Endodermal cell (in vitro differentiated cells): ENCODE measurements at regions not wholly inside any gene's neighbourhood (a gene's known extent, or its start where the extent isn't known, plus 50 kb on each side); places are given as distances from the start of the nearest gene placed in this dataset.

ENCODE experiments used
- DNase-seq: peaks from one replicate; pipeline ENCODE4 v3.0.0-alpha.2; 2017
- H3K27ac ChIP-seq: 2 replicates; pipeline ENCODE4 v1.5.1; 2013; ENCODE audit warnings: mild to moderate bottlenecking, low read depth, low read length, moderate library complexity
- H3K27me3 ChIP-seq: 2 replicates; pipeline ENCODE4 v1.6.1; 2013; ENCODE audit warnings: mild to moderate bottlenecking, low read length, moderate library complexity; ENCODE audit not compliant: insufficient read depth, control insufficient read depth, poor library complexity, severe bottlenecking
- H3K36me3 ChIP-seq: 2 replicates; pipeline ENCODE4 v1.7.0; 2013; ENCODE audit warnings: mild to moderate bottlenecking, low read length, moderate library complexity; ENCODE audit not compliant: control insufficient read depth, insufficient read depth
- H3K4me1 ChIP-seq: one replicate; pipeline ENCODE4 v1.7.0; 2013; ENCODE audit warnings: low read length; ENCODE audit not compliant: control insufficient read depth, insufficient read depth
- H3K4me3 ChIP-seq: 2 replicates; pipeline ENCODE4 v1.5.1; 2013; ENCODE audit warnings: mild to moderate bottlenecking, low read length, moderate library complexity
- H3K9ac ChIP-seq: 2 replicates; pipeline ENCODE4 v1.6.1; 2013; ENCODE audit warnings: mild to moderate bottlenecking, low read length, moderate library complexity; ENCODE audit not compliant: poor library complexity, severe bottlenecking; ENCODE audit errors: extremely low read depth
- H3K9me3 ChIP-seq: 2 replicates; pipeline ENCODE4 v1.6.1; 2013; ENCODE audit warnings: mild to moderate bottlenecking, low read length, moderate library complexity; ENCODE audit not compliant: control insufficient read depth
- H3K27ac Mint-ChIP-seq: 2 replicates; pipeline ENCODE4 v1.8.0; 2020; ENCODE audit warnings: mixed read lengths
- H3K27me3 Mint-ChIP-seq: 2 replicates; pipeline ENCODE4 v1.8.0; 2021; ENCODE audit warnings: mild to moderate bottlenecking, mixed read lengths; ENCODE audit not compliant: insufficient read depth
- H3K36me3 Mint-ChIP-seq: 2 replicates; pipeline ENCODE4 v1.8.0; 2020; ENCODE audit warnings: low read depth, mixed read lengths
- H3K4me1 Mint-ChIP-seq: 2 replicates; pipeline ENCODE4 v1.8.0; 2020; ENCODE audit warnings: mixed read lengths
- H3K4me3 Mint-ChIP-seq: 2 replicates; pipeline ENCODE4 v1.8.0; 2020; ENCODE audit warnings: mild to moderate bottlenecking, moderate library complexity, mixed read lengths
- H3K9me3 Mint-ChIP-seq: 2 replicates; pipeline ENCODE4 v1.8.0; 2020; ENCODE audit warnings: mild to moderate bottlenecking, mixed read lengths
- WGBS, 2 experiments: methylation state at CpG; one replicate each; pipeline versions ENCODE4 v1.1.5 to v1.1.7; 2013; ENCODE audit warnings: missing lambda C conversion rate in 2 of 2, mixed read lengths in 1 of 2; ENCODE audit not compliant: insufficient coverage in 1 of 2, insufficient read length in 1 of 2; 5-methylcytosine and 5-hydroxymethylcytosine counted together
- TF ChIP-seq, protein P1 (sequence below): fragments of 200-600 bp; sonication (generic); conservative IDR thresholded peaks from 2 replicates; pipeline ENCODE4 v1.5.0; 2021; ENCODE audit warnings: antibody characterized with exemption, mild to moderate bottlenecking

DNA sequence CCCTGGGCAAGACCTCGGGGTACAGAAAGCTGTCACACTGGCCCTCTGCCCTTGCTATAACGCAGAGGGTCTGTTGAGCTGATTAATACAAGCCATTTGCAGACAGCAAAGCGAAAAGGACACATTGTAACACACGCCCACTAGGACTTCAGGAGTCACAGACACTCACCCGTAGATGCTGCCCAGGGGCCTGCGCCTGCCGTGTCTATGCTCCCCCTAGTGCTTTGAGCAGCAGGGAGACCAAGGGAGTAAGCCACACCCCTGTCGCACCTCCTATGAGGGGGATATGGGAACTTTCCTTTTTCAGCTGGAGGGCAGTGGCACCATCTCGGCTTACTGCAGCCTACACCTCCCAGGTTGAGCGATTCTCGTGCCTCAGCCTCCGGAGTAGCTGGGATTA lies 1930.2 kb downstream of the OLFM4 start:
- WGBS, 2 experiments: 95 to 99% methylated on average over 7 to 12 of the region's 12 CpGs
- no peaks in the 10 kb centered on the region for H3K36me3 ChIP-seq
- H3K27me3 Mint-ChIP-seq: peaks cover 4% of the 10 kb centered on the region
- H3K27ac Mint-ChIP-seq: no peak overlapping the region
- H3K4me3 ChIP-seq: no peak overlapping the region
- no peak overlapping the region for H3K9ac ChIP-seq
- H3K4me3 Mint-ChIP-seq: no peak overlapping the region
- peaks cover 19% of the 10 kb centered on the region for H3K9me3 Mint-ChIP-seq
- no peaks in the 10 kb centered on the region for H3K4me1 ChIP-seq
- no peak for DNase-seq
- peaks cover 3% of the 10 kb centered on the region for H3K36me3 Mint-ChIP-seq
- TF ChIP-seq, protein P1, sequence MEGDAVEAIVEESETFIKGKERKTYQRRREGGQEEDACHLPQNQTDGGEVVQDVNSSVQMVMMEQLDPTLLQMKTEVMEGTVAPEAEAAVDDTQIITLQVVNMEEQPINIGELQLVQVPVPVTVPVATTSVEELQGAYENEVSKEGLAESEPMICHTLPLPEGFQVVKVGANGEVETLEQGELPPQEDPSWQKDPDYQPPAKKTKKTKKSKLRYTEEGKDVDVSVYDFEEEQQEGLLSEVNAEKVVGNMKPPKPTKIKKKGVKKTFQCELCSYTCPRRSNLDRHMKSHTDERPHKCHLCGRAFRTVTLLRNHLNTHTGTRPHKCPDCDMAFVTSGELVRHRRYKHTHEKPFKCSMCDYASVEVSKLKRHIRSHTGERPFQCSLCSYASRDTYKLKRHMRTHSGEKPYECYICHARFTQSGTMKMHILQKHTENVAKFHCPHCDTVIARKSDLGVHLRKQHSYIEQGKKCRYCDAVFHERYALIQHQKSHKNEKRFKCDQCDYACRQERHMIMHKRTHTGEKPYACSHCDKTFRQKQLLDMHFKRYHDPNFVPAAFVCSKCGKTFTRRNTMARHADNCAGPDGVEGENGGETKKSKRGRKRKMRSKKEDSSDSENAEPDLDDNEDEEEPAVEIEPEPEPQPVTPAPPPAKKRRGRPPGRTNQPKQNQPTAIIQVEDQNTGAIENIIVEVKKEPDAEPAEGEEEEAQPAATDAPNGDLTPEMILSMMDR: no peak
- H3K9me3 ChIP-seq: peaks cover 33% of the 10 kb centered on the region
- no peaks in the 10 kb centered on the region for H3K27me3 ChIP-seq
- no peak overlapping the region for H3K27ac ChIP-seq
- H3K4me1 Mint-ChIP-seq: no peaks in the 10 kb centered on the region

DNA sequence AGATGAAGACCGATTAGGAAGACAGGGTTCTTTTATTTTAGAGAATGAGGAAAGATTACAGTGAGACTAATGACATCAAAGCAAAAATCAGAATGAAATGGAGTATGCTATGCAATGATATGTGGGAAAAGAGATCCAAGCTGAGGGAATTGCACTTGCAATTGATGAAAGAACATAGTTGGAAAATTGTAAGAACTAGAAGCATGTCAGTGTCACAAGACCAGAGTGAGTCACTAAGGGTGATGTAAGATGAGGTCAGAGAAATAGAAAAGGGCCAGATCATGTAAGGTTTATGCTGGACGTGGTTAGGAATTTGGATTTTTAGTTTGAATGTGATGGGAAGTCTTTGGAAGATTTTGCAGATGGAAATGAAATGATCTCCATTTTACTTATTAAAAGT lies 1937.3 kb downstream of the OLFM4 start:
- Mint-ChIP-seq H3K36me3 (no peaks in the 10 kb centered on the region), H3K27me3 (no peaks in the 10 kb centered on the region), H3K4me3 (no peak overlapping the region), H3K27ac (no peak overlapping the region), H3K9me3 (peaks cover 7% of the 10 kb centered on the region), H3K4me1 (no peaks in the 10 kb centered on the region)
- Histone ChIP-seq H3K9ac (no peak overlapping the region), H3K4me3 (no peak overlapping the region), H3K36me3 (no peaks in the 10 kb centered on the region), H3K4me1 (no peaks in the 10 kb centered on the region), H3K27ac (no peak overlapping the region), H3K27me3 (no peaks in the 10 kb centered on the region), H3K9me3 (peaks cover 24% of the 10 kb centered on the region)
- TF ChIP-seq, protein P1: no peak
- DNase-seq: no peak
- WGBS, 2 experiments: 92 to 94% methylated on average over 1 to 2 of the region's 2 CpGs

DNA sequence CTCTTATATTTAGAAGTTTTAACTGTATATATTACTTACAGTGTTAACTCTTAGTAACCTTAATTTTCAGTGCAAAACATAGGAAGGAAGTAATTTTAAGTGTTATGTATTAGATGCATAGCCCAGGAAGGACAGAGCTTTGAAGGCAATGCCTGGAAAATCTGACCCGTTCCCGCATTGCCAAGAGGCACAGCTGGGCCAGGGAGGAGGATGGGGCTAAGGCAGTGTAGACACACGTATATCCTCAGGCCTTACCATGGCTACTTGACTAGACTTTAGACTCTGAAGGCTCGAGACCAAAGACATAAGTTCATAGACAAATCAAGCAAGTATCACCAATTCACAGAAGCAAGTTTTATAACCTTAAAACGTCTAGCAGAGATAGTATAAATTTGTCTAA lies 1944.2 kb downstream of the OLFM4 start:
- Histone ChIP-seq H3K27me3 (no peaks in the 10 kb centered on the region), H3K36me3 (no peaks in the 10 kb centered on the region), H3K4me3 (no peak overlapping the region), H3K4me1 (peaks cover 7% of the 10 kb centered on the region), H3K27ac (no peak overlapping the region), H3K9me3 (peaks cover 15% of the 10 kb centered on the region), H3K9ac (no peak overlapping the region)
- H3K27me3 Mint-ChIP-seq: no peaks in the 10 kb centered on the region
- peaks cover 36% of the 10 kb centered on the region for H3K4me1 Mint-ChIP-seq
- TF ChIP-seq, protein P1: no peak
- 88 to 93% methylated on average over 3 to 5 of the region's 5 CpGs for WGBS, 2 experiments
- H3K9me3 Mint-ChIP-seq: no peaks in the 10 kb centered on the region
- no peak overlapping the region for H3K4me3 Mint-ChIP-seq
- DNase-seq: no peak
- H3K27ac Mint-ChIP-seq: no peak overlapping the region
- H3K36me3 Mint-ChIP-seq: peaks cover 3% of the 10 kb centered on the region
